HCT116 (cell line): ENCODE measurements at regions not wholly inside any gene's neighbourhood (a gene's known extent, or its start where the extent isn't known, plus 50 kb on each side); places are given as distances from the start of the nearest gene placed in this dataset.

Experiments used
- ATAC-seq: fragments of 200-7000 bp; cut with Tn5 transposase; 2 replicates; pipeline ENCODE4 v1.9.1; 2020; ENCODE audit warnings: mild to moderate bottlenecking, moderate library complexity
- BruUV-seq: library from RNA; stranded (reverse); fragments of 400-500 nt; replicated peaks from 2 replicates; lab custom pipeline; 2021; lab: Mats Ljungman, UMichigan
- CTCF ChIA-PET: fragments of 300-600 bp; sonication (Branson Sonifier 250); formaldehyde crosslinking; loops from one replicate; lab custom pipeline; 2021; ENCODE audit warnings: antibody characterized with exemption; lab: Charles Lee
- POLR2A ChIA-PET: fragments of 300-600, 350-600 bp; sonication (Branson Sonifier 250); formaldehyde crosslinking; loops from one replicate; lab custom pipeline; 2021; ENCODE audit warnings: antibody characterized with exemption; lab: Charles Lee
- RAD21 ChIA-PET, 2 experiments: fragments of 300-600 bp; sonication (Branson Sonifier 250); formaldehyde crosslinking; loops; one replicate each; lab custom pipeline; 2023; ENCODE audit warnings: low total read pairs in 2 of 2; ENCODE audit not compliant: uncharacterized antibody in 2 of 2, unreplicated experiment in 2 of 2, low non-redundant PET in 1 of 2; lab: Charles Lee
- DNase-seq: peaks from one replicate; pipeline ENCODE4 v3.0.0-alpha.2; 2010; ENCODE audit warnings: low read depth, low spot score
- H2AFZ ChIP-seq: fragments of 200-600 bp; shearing (Covaris generic), sonication (generic); 2 replicates; pipeline ENCODE4 v1.6.1; 2017; ENCODE audit warnings: low read depth, mixed run types, mixed read lengths, antibody characterized with exemption, low read length; ENCODE audit not compliant: poor library complexity, severe bottlenecking
- H3K27ac ChIP-seq: 2 replicates; pipeline ENCODE4 v1.5.1; 2012; ENCODE audit warnings: low read depth, low read length
- H3K27me3 ChIP-seq: fragments of 200-600 bp; sonication (generic); 2 replicates; pipeline ENCODE4 v1.6.1; 2016; ENCODE audit warnings: mixed run types, low read length, mixed read lengths; ENCODE audit not compliant: insufficient read depth
- H3K36me3 ChIP-seq, 2 experiments: fragments of 200-500 bp in 1 of 2; fragments of 200-600 bp in 1 of 2; sonication (Bioruptor generic) in 1 of 2; sonication (generic) in 1 of 2; 2 replicates each; pipeline versions ENCODE4 v1.5.1 to v1.6.1; 2014 to 2016; ENCODE audit warnings: low read length in 2 of 2, inconsistent platforms in 1 of 2, mixed read lengths in 1 of 2, mixed run types in 1 of 2; ENCODE audit not compliant: insufficient read depth in 2 of 2, control insufficient read depth in 1 of 2
- H3K4me1 ChIP-seq, 2 experiments: fragments of 200-600 bp in 1 of 2; sonication (generic) in 1 of 2; 2 replicates each; pipeline versions ENCODE4 v1.5.1 to v1.6.1; 2012 to 2017; ENCODE audit warnings: low read length in 2 of 2, inconsistent platforms in 1 of 2, mild to moderate bottlenecking in 1 of 2, mixed read lengths in 1 of 2, mixed run types in 1 of 2, moderate library complexity in 1 of 2; ENCODE audit not compliant: insufficient read depth in 2 of 2, control insufficient read depth in 1 of 2
- H3K4me2 ChIP-seq: fragments of 200-600 bp; sonication (generic); 2 replicates; pipeline ENCODE4 v1.6.1; 2017; ENCODE audit warnings: mixed run types, low read length, mixed read lengths
- H3K4me3 ChIP-seq, 2 experiments: fragments of 200-600 bp in 1 of 2; sonication (generic) in 1 of 2; replicated peaks in 1 of 2; 2 replicates each; pipeline ENCODE4 v1.5.1; 2011 to 2016; ENCODE audit warnings: low read length in 2 of 2, control low read depth in 1 of 2, low read depth in 1 of 2, mild to moderate bottlenecking in 1 of 2, mixed read lengths in 1 of 2, mixed run types in 1 of 2
- H3K79me2 ChIP-seq: fragments of 200-600 bp; sonication (generic); 2 replicates; pipeline ENCODE4 v1.6.1; 2017; ENCODE audit warnings: mild to moderate bottlenecking, mixed run types, low read length, moderate library complexity, mixed read lengths; ENCODE audit not compliant: insufficient read depth
- H3K9ac ChIP-seq: fragments of 200-600 bp; sonication (generic); 2 replicates; pipeline ENCODE4 v1.6.1; 2016; ENCODE audit warnings: low read length, mixed read lengths
- H3K9me2 ChIP-seq: fragments of 200-600 bp; sonication (generic), shearing (Covaris generic); 2 replicates; pipeline ENCODE4 v1.6.1; 2017; ENCODE audit warnings: mixed run types, mild to moderate bottlenecking, moderate library complexity; ENCODE audit not compliant: insufficient read depth
- H3K9me3 ChIP-seq, 2 experiments: fragments of 200-500 bp in 1 of 2; fragments of 200-600 bp in 1 of 2; sonication (Bioruptor generic) in 1 of 2; sonication (generic) in 1 of 2; 2 replicates each; pipeline ENCODE4 v1.6.1; 2014 to 2017; ENCODE audit warnings: low read length in 2 of 2, mixed read lengths in 2 of 2, inconsistent platforms in 1 of 2, low read depth in 1 of 2, mild to moderate bottlenecking in 1 of 2, mixed run types in 1 of 2, moderate library complexity in 1 of 2; ENCODE audit not compliant: control insufficient read depth in 1 of 2, insufficient read depth in 1 of 2
- H4K20me1 ChIP-seq: fragments of 200-600 bp; sonication (generic), shearing (Covaris generic); 2 replicates; pipeline ENCODE4 v1.6.1; 2017; ENCODE audit warnings: mixed run types, mild to moderate bottlenecking, moderate library complexity; ENCODE audit not compliant: insufficient read depth
- CBX3 ChIP-seq: IDR thresholded peaks from 2 replicates; pipeline ENCODE4 v1.6.1; 2012; ENCODE audit warnings: low read depth
- POLR2AphosphoS5 ChIP-seq: IDR thresholded peaks from 2 replicates; pipeline ENCODE4 v1.6.1; 2011; ENCODE audit warnings: mild to moderate bottlenecking, low read depth, low read length, moderate library complexity
- RAD21 ChIP-seq: IDR thresholded peaks from 2 replicates; pipeline ENCODE4 v1.6.1; 2012; ENCODE audit warnings: low read depth, mild to moderate bottlenecking
- YY1 ChIP-seq: IDR thresholded peaks from 2 replicates; pipeline ENCODE4 v1.6.1; 2011; ENCODE audit warnings: low read length, low read depth, moderate library complexity, mild to moderate bottlenecking; ENCODE audit not compliant: insufficient replicate concordance; ENCODE audit errors: extremely low read depth
- intact Hi-C: fragments of 100-400 bp; cut with micrococcal nuclease; formaldehyde crosslinking; loops from 2 replicates; pipeline ENCODE4 v1.10.0; 2022

- Histone ChIP-seq H3K79me2 (no peaks in the 10 kb centered on the region), H3K36me3 (no peaks in the 10 kb centered on the region), H3K9me3 (no peaks in the 10 kb centered on the region), H3K9ac (no peak overlapping the region), H4K20me1 (no peaks in the 10 kb centered on the region), H3K4me1 (no peaks in the 10 kb centered on the region), H3K27me3 (no peaks in the 10 kb centered on the region), H3K27ac (no peak overlapping the region), H2AFZ (no peak overlapping the region), H3K4me2 (no peak overlapping the region), H3K9me2 (no peaks in the 10 kb centered on the region), H3K4me3 (no peak overlapping the region)
- TF ChIP-seq YY1 (no peak), RAD21 (no peak), POLR2AphosphoS5 (no peak)
- BruUV-seq, result no TSS peak
- ATAC-seq (no peak), DNase-seq (no peak)
- POLR2A ChIA-PET, result no interaction called here
- CTCF ChIA-PET, result no interaction called here
- intact Hi-C loops, result no loop called here
- RAD21 ChIA-PET, result no interaction called here
Observed at GRCh38 chr4:3355266-3355748, 62.5 kb downstream of the RGS12 start.

- H3K9me2 ChIP-seq, result no peaks in the 10 kb centered on the region
- no peaks in the 10 kb centered on the region for H3K27me3 ChIP-seq
- H3K4me2 ChIP-seq, result no peak overlapping the region
- H3K27ac ChIP-seq, result no peak overlapping the region
- H3K4me3 ChIP-seq, result no peak overlapping the region
- no peak for TF ChIP-seq CBX3
- TF ChIP-seq, all 23 proteins: peak for 0
- ChIA-PET CTCF (no interaction called here), POLR2A (no interaction called here), RAD21 (no interaction called here)
- no peak overlapping the region for H3K9ac ChIP-seq
- H3K4me1 ChIP-seq, result no peaks in the 10 kb centered on the region
- no peaks in the 10 kb centered on the region for H3K79me2 ChIP-seq
- no peak for DNase-seq
- no TSS peak for BruUV-seq
- H3K36me3 ChIP-seq, result no peaks in the 10 kb centered on the region
- no peaks in the 10 kb centered on the region for H3K9me3 ChIP-seq
- no peak overlapping the region for H2AFZ ChIP-seq
- no peak for ATAC-seq
- H4K20me1 ChIP-seq, result no peaks in the 10 kb centered on the region
- intact Hi-C loops, result no loop called here
Observed at GRCh38 chr4:3358656-3359055, 65.8 kb downstream of the RGS12 start.
